ENCODE measurements at regions not wholly inside any gene's neighbourhood (a gene's known extent, or its start where the extent isn't known, plus 50 kb on each side); places are given as distances from the start of the nearest gene placed in this dataset.

DNA sequence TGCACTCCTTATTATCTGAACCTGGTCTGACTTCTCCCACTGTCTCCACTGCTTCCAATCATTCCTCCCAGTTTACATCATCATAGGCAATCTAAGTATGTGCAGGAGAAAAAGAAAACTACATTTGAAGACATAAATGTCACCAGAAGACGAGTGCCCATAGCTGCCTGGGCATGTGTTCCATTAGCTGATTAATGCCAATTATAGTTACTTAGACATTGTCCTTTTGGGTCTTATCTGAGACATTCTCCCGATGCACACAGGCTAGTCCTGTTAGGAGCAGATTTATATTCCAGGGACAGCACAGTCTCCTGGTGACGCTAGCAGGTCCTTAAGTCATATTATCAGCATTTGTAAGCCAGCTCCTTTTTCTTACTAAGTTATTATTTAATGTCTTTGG lies 52.6 kb upstream of the PTGFRN start:
- peaks cover 4% of the 10 kb centered on the region for H3K4me1 ChIP-seq (ENCODE audit: insufficient read depth)
- H3K36me3 ChIP-seq = no peaks in the 10 kb centered on the region
- no peaks in the 10 kb centered on the region for H3K9me3 ChIP-seq
- intact Hi-C loops (cut with DNase I) = loop anchor here in 1 of 4 donors (10.0 kb wide), 1 partner anchor 198 kb away; no protein-coding TSS in a partner anchor
- H3K27me3 ChIP-seq = no peaks in the 10 kb centered on the region
- WGBS, 3 donors = 80 to 88% (median 83%) methylated on average over 3 of the region's 3 CpGs
- TF ChIP-seq POLR2A (IDR thresholded peaks at IDR 0.05) (no peak), EP300 (IDR thresholded peaks at IDR 0.05) (no peak)
- TF ChIP-seq, protein P1, sequence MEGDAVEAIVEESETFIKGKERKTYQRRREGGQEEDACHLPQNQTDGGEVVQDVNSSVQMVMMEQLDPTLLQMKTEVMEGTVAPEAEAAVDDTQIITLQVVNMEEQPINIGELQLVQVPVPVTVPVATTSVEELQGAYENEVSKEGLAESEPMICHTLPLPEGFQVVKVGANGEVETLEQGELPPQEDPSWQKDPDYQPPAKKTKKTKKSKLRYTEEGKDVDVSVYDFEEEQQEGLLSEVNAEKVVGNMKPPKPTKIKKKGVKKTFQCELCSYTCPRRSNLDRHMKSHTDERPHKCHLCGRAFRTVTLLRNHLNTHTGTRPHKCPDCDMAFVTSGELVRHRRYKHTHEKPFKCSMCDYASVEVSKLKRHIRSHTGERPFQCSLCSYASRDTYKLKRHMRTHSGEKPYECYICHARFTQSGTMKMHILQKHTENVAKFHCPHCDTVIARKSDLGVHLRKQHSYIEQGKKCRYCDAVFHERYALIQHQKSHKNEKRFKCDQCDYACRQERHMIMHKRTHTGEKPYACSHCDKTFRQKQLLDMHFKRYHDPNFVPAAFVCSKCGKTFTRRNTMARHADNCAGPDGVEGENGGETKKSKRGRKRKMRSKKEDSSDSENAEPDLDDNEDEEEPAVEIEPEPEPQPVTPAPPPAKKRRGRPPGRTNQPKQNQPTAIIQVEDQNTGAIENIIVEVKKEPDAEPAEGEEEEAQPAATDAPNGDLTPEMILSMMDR (IDR thresholded peaks at IDR 0.05) = no peak
- DNase-seq = no peak
- no peak overlapping the region for H3K27ac ChIP-seq
- no peak overlapping the region for H3K4me3 ChIP-seq
